IPS DF 6.9 (cell line): ENCODE measurements at regions not wholly inside any gene's neighbourhood (a gene's known extent, or its start where the extent isn't known, plus 50 kb on each side); places are given as distances from the start of the nearest gene placed in this dataset.
"Not testable (repeated sequence)": the region's sequence is repeated elsewhere in the genome, so short reads cannot be mapped to it uniquely, and the experiment has no call there.

Experiments
- DNase-seq: peaks from one replicate; pipeline ENCODE4 v3.0.0-alpha.2; 2013; ENCODE audit warnings: low read depth, low spot score
- H3K27ac ChIP-seq: one replicate; pipeline ENCODE4 v1.5.1; 2013; ENCODE audit warnings: low read length, control low read depth
- H3K27me3 ChIP-seq: 2 replicates; pipeline ENCODE4 v1.6.1; 2013; ENCODE audit warnings: mild to moderate bottlenecking, low read length; ENCODE audit not compliant: control insufficient read depth, insufficient read depth
- H3K36me3 ChIP-seq: 2 replicates; pipeline ENCODE4 v1.6.1; 2013; ENCODE audit warnings: low read length; ENCODE audit not compliant: control insufficient read depth, insufficient read depth
- H3K4me1 ChIP-seq: 2 replicates; pipeline ENCODE4 v1.6.1; 2013; ENCODE audit warnings: low read length; ENCODE audit not compliant: control insufficient read depth, insufficient read depth
- H3K4me3 ChIP-seq: 2 replicates; pipeline ENCODE4 v1.5.1; 2013; ENCODE audit warnings: mild to moderate bottlenecking, low read length
- H3K9me3 ChIP-seq: 2 replicates; pipeline ENCODE4 v1.6.1; 2013; ENCODE audit warnings: low read length, inconsistent platforms; ENCODE audit not compliant: control insufficient read depth, insufficient read depth
- WGBS: extraction: QIAGEN DNeasy Blood & Tissue Kit; methylation state at CpG from one replicate; pipeline ENCODE4 v1.1.7; 2013; ENCODE audit warnings: mixed read lengths, missing lambda C conversion rate; ENCODE audit not compliant: insufficient read length, insufficient coverage; 5-methylcytosine and 5-hydroxymethylcytosine counted together

GRCh38 chr20:19129306-19129705, 83.1 kb upstream of the SLC24A3 start:
- Histone ChIP-seq H3K9me3 (no peaks in the 10 kb centered on the region), H3K27ac (no peak overlapping the region), H3K36me3 (no peaks in the 10 kb centered on the region), H3K4me1 (no peaks in the 10 kb centered on the region), H3K4me3 (no peak overlapping the region), H3K27me3 (no peaks in the 10 kb centered on the region)
- no peak for DNase-seq
- no CpG with 5 or more reads among the region's 1 CpG for WGBS

DNA sequence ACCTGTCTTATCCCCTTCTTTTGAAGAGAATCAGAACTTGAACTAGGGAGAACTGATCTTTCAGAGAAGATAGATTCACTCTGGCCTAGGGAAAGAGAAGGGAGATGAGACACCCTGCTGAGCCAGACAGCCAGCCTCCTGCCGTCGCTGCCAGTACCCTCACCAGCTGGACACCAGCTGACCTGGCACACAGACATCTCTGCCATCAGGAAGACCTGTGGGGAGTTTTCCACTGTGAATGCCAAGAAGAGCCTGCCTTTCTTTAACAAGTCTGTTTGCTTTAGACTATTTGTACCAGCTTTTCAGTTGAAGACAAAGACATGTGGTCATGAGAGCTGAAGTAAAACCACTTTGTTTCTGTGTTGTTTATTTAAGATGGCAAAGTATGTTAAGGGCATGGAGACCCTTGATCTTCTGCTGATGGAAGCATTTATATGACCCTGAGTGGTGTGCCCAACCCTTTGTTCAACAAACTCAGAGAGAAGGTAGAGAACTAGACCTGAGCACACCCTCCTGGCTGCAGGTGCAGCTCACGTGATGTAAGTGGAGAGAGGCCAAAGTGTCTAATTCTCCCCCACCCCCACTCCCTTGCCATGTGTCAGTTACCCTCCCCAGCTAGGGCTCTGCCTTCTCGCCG, 82.3 kb upstream of the SLC24A3 start:
- DNase-seq = no peak
- Histone ChIP-seq H3K27me3 (no peaks in the 10 kb centered on the region), H3K27ac (no peak overlapping the region), H3K9me3 (no peaks in the 10 kb centered on the region; the same call in 1 of the 2 replicates), H3K4me3 (no peak overlapping the region), H3K4me1 (no peaks in the 10 kb centered on the region), H3K36me3 (no peaks in the 10 kb centered on the region)
- WGBS = no CpG with 5 or more reads among the region's 5 CpGs

- Histone ChIP-seq H3K36me3 (no peaks in the 10 kb centered on the region), H3K27ac (no peak overlapping the region), H3K9me3 (no peaks in the 10 kb centered on the region; the same call in 1 of the 2 replicates), H3K27me3 (no peaks in the 10 kb centered on the region), H3K4me1 (no peaks in the 10 kb centered on the region), H3K4me3 (no peak overlapping the region)
- DNase-seq = no peak
- WGBS = no CpG with 5 or more reads among the region's 4 CpGs
Observed at GRCh38 chr20:19130613-19130984, 81.8 kb upstream of the SLC24A3 start.

- no peak for DNase-seq
- H3K4me3 ChIP-seq = no peak overlapping the region
- H3K4me1 ChIP-seq = no peaks in the 10 kb centered on the region
- no peak overlapping the region for H3K27ac ChIP-seq
- H3K27me3 ChIP-seq = no peaks in the 10 kb centered on the region
- peaks cover 2% of the 10 kb centered on the region for H3K9me3 ChIP-seq
- no CpG with 5 or more reads among the region's 3 CpGs for WGBS
- H3K36me3 ChIP-seq = no peaks in the 10 kb centered on the region
Observed at GRCh38 chr20:19137641-19138040, 74.8 kb upstream of the SLC24A3 start.

- Histone ChIP-seq H3K9me3 (peaks cover 2% of the 10 kb centered on the region), H3K27ac (no peak overlapping the region), H3K4me3 (no peak overlapping the region), H3K27me3 (no peaks in the 10 kb centered on the region), H3K4me1 (no peaks in the 10 kb centered on the region), H3K36me3 (no peaks in the 10 kb centered on the region)
- no CpG with 5 or more reads among the region's 1 CpG for WGBS
- DNase-seq = no peak
Observed at GRCh38 chr20:19138758-19139157, 73.7 kb upstream of the SLC24A3 start.

DNA sequence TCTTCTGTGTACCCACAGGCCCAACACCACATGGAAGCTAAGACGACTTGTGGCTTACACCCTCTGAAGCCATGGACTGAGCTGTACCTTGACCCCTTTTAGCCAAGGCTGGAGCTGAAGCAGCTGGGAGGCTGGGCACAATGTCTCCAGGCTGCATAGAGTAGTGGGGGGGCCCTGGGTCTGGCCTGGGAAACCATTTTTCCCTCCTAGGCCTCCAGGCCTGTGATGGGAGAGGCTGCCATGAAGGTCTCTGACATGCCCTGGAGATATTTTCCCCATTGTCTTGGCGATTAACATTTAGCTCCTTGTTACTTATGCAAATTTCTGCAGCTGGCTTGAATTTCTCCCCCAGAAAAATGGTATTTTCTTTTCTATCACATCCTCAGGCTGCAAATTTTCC, 72.9 kb upstream of the SLC24A3 start:
- DNase-seq = not testable (repeated sequence)
- WGBS = no CpG with 5 or more reads among the region's 2 CpGs

DNA sequence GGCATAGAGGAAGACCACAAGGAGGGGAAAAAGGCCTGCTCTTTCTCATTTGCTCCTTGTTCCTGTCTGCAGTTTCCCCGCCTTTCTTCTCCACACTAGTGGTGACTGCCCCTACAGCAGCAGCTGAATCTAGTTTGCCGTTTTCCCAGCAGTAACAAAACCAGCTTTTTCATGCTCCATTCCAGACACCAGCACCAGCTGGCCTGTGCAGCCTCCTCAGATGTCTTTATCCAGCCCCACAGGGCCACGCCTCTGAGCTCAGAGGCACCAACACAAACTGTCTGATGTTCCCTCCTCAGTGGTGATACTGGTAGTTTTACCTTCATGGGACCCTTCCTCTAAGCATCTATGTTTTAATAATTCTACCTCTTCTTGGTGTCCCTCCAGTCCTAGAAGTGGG, 70.4 kb upstream of the SLC24A3 start:
- H3K4me1 ChIP-seq = no peaks in the 10 kb centered on the region
- H3K4me3 ChIP-seq = no peak overlapping the region
- no peaks in the 10 kb centered on the region for H3K36me3 ChIP-seq
- peaks cover 2% of the 10 kb centered on the region for H3K9me3 ChIP-seq
- no peak overlapping the region for H3K27ac ChIP-seq
- no peaks in the 10 kb centered on the region for H3K27me3 ChIP-seq
- DNase-seq = no peak
- WGBS = no CpG with 5 or more reads among the region's 3 CpGs

More for the DNA sequence above, 72.9 kb upstream of the SLC24A3 start:
- H3K27me3 ChIP-seq, H3K9me3 ChIP-seq, H3K36me3 ChIP-seq, H3K4me3 ChIP-seq, H3K27ac ChIP-seq, H3K4me1 ChIP-seq: not testable (repeated sequence)

DNA sequence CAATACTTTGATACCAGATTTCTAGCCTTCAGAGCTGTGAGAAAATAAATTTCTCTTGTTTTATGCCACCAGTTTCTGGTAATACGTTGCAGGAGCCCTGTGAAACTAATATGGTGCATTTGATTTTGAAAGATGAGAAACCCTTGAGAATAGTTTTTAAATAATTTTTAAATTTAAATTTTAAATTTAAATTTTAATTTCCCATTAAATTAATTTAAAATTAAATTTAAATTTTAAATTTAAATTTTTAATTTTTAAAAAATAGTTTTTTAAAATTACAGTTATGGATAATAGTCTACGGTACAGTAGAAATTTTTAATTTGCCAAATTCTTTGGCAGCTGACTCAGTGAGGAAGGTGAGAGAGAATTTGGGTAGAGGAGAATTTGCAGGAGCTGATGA, 68.6 kb upstream of the SLC24A3 start:
- no peak for DNase-seq
- no CpG with 5 or more reads among the region's 2 CpGs for WGBS

GRCh38 chr20:19161336-19161735, 51.1 kb upstream of the SLC24A3 start:
- WGBS = no CpG with 5 or more reads among the region's 1 CpG
- Histone ChIP-seq H3K4me1 (no peaks in the 10 kb centered on the region), H3K4me3 (no peak overlapping the region), H3K36me3 (no peaks in the 10 kb centered on the region), H3K27ac (no peak overlapping the region), H3K27me3 (no peaks in the 10 kb centered on the region), H3K9me3 (no peaks in the 10 kb centered on the region)
- DNase-seq = no peak

More for the DNA sequence above, 68.6 kb upstream of the SLC24A3 start:
- H3K27ac ChIP-seq = no peak overlapping the region
- H3K27me3 ChIP-seq = no peaks in the 10 kb centered on the region
- no peak overlapping the region for H3K4me3 ChIP-seq
- no peaks in the 10 kb centered on the region for H3K4me1 ChIP-seq
- H3K36me3 ChIP-seq = no peaks in the 10 kb centered on the region
- peaks cover 2% of the 10 kb centered on the region for H3K9me3 ChIP-seq
